NOMO-1 treated with DMSO at 0.1 percent for 48 hours (cell line): ENCODE measurements at regions not wholly inside any gene's neighbourhood (a gene's known extent, or its start where the extent isn't known, plus 50 kb on each side); places are given as distances from the start of the nearest gene placed in this dataset.

Experiments used
- DNase-seq: peaks from one replicate; lab custom pipeline; 2025; ENCODE audit not compliant: unreplicated experiment; lab: John Stamatoyannopoulos, UW

- DNase-seq: no peak
These were observed 166.2 kb downstream of the SEC14L1 start for GRCh38 chr17:77306790-77307478.

GRCh38 chr17:77307479-77308198, 166.9 kb downstream of the SEC14L1 start:
- no peak for DNase-seq

GRCh38 chr17:77308861-77309726, 168.3 kb downstream of the SEC14L1 start:
- peak; percentile 64 for DNase-seq

GRCh38 chr17:77310336-77310735, 169.6 kb downstream of the SEC14L1 start:
- no peak for DNase-seq

GRCh38 chr17:77311371-77311981, 170.7 kb downstream of the SEC14L1 start:
- no peak for DNase-seq

GRCh38 chr17:77312061-77312701, 171.4 kb downstream of the SEC14L1 start:
- DNase-seq: no peak

GRCh38 chr17:77312786-77313599, 172.2 kb downstream of the SEC14L1 start:
- DNase-seq: no peak

- no peak for DNase-seq
These were observed 173.1 kb downstream of the SEC14L1 start for GRCh38 chr17:77313831-77314230.

GRCh38 chr17:77314601-77315000, 173.8 kb downstream of the SEC14L1 start:
- no peak for DNase-seq

- no peak for DNase-seq
These were observed 174.2 kb downstream of the SEC14L1 start for GRCh38 chr17:77315010-77315409.

GRCh38 chr17:77315551-77316190, 174.9 kb downstream of the SEC14L1 start:
- DNase-seq: no peak

- no peak for DNase-seq
These were observed 175.4 kb downstream of the SEC14L1 start for GRCh38 chr17:77316191-77316641.

GRCh38 chr17:77316651-77317050, 175.9 kb downstream of the SEC14L1 start:
- DNase-seq: no peak

GRCh38 chr17:77317091-77317750, 176.5 kb downstream of the SEC14L1 start:
- DNase-seq: no peak

GRCh38 chr17:77318021-77318420, 177.3 kb downstream of the SEC14L1 start:
- DNase-seq: no peak

- peak; percentile 26 for DNase-seq
These were observed 177.9 kb downstream of the SEC14L1 start for GRCh38 chr17:77318491-77319210.

GRCh38 chr17:77319211-77320043, 178.7 kb downstream of the SEC14L1 start:
- peak; percentile 73 for DNase-seq
